ENCODE measurements at regions not wholly inside any gene's neighbourhood (a gene's known extent, or its start where the extent isn't known, plus 50 kb on each side); places are given as distances from the start of the nearest gene placed in this dataset.
"Not testable (repeated sequence)": the region's sequence is repeated elsewhere in the genome, so short reads cannot be mapped to it uniquely, and the experiment has no call there.

DNA sequence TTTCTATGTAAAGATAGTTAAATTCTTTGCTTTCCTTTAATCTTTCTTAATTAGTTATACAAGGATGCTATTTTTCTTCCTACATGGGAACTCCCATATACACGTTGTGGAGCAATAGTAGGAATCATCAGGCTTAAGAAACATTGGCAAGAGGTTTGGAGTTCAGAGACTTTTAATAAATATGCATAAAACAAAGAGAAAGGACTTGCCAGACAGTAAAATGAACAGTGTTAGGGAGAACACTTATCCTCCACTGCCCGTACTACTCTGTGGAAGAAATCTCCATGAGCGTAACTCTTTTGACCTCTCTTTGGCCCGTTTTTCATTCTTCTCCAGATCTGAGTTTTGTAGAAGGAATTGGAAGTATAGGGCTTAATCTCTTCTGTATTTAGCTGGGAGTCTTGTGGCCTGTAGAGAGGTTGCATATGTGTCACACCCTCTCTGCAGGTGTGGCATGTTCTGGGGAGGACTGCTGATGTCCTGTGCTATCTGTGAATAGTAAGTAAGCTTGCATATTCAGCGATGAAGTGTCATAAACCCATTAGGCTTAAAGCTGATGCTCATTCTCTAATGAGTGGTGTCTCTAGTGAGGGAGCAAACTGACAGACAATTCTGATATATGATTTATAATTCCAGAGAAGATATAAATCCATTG is 455.4 kb upstream of the FAR2 start:
- DNase-seq, result no peak

- DNase-seq, result no peak
Measured at GRCh38 chr12:28698553-28698952, 450.5 kb upstream of the FAR2 start.

GRCh38 chr12:28699029-28699428 is 450.0 kb upstream of the FAR2 start:
- DNase-seq, result no peak

DNA sequence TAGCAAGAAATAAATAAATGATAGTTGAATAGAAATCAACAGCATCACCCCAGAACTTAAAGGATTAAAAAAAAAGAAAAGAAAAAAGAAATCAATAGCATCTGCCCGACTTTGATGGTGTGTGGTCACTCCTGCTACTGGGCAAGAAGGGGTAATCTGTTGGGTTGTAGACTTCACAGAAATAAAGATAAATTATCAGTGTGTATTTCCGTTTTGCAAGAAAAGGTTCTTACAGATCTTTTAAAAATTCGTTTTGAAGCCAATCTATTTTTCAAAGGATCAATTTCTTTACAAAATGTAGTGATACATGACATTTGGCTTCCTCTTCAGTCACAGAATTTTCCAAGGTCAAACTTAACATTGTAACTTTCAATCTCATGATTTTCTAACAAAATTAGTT is 448.9 kb upstream of the FAR2 start:
- no peak for DNase-seq

DNA sequence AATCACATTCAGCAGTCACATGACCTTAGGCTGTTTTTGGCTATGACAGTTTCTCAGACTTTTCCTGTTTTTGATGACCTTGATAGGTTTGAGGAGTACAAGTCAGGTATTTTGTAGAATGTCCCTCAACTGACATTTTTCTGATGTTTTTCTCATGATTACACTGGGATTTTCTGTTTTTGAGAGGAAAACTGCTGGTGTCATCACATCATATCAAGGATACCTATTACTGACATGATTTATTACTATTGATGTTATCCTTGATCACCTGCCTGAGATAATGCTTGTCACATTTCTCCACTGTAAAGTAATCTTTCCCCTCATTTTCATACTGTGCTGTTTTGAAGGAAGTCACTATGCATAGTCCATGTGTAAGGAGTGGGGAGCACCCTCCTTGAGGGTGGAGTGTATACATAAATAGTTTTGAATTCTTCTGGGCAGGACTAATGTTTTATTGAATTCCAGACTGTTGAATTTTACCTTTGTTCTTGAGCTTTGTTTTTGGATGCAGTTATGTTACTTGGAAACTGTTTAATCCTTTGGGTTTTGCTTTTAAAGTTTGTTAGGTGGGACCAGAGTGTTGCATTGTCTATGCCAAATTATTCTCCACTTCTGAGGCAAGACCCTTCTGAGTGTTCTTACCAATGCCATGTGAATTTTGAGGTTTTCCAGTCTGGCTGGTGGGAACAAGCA is 444.5 kb upstream of the FAR2 start:
- DNase-seq, result no peak

GRCh38 chr12:28708918-28709371 is 440.1 kb upstream of the FAR2 start:
- DNase-seq, result no peak

DNA sequence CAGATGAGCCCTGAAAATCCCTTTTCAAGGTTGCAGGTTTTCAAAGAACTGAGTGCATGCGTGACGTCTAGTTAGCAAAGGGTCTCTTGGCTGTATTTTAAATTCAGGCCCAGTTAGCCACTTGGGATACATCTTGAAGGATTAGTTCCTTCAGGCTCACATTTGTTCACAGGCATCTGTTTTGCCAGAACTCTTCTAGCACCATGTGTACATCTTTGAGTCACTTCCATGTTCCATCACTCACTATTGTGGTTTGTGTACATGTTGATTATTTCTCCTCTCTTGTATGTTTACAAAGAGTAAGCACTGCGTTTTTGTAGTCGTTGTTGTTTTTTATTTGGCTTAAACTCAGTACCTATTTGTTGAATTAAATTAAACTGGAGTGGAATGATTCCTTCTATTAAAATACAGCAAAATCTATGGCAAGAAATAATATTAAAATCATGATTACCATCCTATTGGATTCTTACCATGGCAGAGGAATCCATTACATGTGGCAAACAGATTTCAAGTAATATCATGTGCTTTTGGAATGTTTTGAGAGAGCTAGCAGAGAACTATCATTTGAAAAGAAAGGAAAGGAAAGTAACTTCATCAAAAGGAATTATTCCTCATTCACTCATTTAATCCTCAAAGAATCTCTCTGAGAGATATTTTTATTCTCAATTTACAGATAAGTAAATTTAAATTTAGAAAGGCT is 438.9 kb upstream of the FAR2 start:
- DNase-seq, result no peak

- DNase-seq, result no peak
Measured at GRCh38 chr12:28710882-28711281, 438.2 kb upstream of the FAR2 start.

- DNase-seq, result no peak
Measured at GRCh38 chr12:28711421-28711820, 437.7 kb upstream of the FAR2 start.

DNA sequence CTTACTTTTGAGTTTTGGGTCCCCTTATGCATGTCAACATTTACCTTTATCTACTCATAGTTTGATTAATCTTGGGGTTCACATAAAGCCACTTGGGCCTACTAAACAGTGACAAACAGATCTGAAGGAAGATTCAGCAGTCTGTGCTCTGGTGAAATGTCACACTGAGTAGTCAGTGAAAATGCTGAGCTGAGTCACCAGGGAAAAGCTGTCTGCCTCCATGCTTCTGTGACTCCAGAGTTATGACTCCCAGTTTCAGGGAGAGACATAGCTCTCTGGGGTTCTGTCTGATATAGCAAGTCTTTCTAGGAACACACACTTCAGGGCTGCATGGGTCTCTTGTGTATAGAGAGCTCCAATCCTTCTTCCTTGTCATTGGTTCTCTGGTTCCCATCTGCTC is 406.3 kb upstream of the FAR2 start:
- no peak for DNase-seq

- DNase-seq, result no peak
Measured at GRCh38 chr12:28746734-28747325, 402.2 kb upstream of the FAR2 start.

- DNase-seq, result peak; percentile 44
Measured at GRCh38 chr12:28750946-28751685, 398.0 kb upstream of the FAR2 start.

- no peak for DNase-seq
Measured at GRCh38 chr12:28755027-28755426, 394.1 kb upstream of the FAR2 start.

DNA sequence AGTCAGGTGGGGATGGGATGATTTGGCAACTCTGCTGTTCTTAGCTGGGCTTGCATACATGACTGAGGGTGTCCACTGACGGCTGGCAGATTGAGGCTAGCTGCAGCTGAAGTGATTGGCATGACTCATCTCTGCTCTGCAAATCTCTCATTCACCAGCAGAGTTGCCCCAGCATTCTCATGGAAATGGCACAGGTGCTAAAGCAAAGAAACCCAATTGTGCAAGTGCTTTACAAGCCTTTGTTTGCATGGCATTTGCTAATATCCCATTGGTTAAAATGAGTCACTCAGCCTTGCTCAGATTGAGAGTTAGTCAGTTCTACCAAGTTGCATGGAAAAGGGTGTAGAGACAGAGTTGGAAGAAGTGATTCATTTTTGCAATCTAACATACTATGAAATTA is 389.7 kb upstream of the FAR2 start:
- DNase-seq, result no peak

DNA sequence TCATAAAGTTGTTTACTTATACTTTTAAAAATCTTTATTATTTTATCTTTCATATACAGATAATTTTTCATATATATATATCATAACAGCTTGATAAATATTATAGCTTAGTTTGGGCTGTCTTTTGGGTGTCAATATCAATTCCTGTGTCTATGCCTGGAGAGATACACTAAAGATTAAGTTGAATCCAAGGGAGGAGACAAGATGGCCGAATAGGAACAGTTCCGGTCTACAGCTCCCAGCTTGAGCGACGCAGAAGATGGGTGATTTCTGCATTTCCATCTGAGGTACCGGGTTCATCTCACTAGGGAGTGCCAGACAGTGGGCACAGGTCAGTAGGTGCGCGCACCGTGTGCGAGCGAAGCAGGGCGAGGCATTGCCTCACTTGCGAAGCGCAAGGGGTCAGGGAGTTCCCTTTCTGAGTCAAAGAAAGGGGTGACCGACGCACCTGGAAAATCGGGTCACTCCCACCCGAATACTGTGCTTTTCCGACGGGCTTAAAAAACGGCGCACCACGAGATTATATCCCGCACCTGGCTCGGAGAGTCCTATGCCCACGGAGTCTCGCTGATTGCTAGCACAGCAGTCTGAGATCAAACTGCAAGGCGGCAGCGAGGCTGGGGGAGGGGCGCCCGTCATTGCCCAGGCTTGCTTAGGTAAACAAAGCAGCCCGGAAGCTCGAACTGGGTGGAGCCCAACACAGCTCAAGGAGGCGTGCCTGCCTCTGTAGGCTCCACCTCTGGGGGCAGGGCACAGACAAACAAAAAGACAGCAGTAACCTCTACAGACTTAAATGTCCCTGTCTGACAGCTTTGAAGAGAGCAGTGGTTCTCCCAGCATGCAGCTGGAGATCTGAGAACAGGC is 388.8 kb upstream of the FAR2 start:
- not testable (repeated sequence) for DNase-seq

GRCh38 chr12:28761897-28762296 is 387.2 kb upstream of the FAR2 start:
- DNase-seq, result not testable (repeated sequence)

DNA sequence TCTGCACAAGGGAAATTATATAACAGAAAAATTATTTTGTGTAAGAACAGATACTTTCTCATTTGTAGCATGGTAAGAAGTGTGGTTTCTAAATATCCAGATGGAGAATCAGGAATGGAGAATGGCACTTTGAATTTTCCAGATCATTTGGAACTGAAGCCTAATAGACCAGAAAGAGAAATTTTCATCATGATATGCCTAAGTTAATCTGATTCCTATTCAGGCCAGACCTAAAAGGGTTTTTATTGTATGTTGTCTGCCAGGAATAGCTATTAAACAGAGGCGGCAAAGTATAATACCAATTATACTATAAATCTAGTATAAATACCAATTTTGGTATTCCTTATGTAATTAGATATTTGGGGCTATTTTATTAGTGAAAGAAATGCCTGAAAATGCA is 382.7 kb upstream of the FAR2 start:
- DNase-seq, result no peak

GRCh38 chr12:28767836-28768348 is 381.2 kb upstream of the FAR2 start:
- DNase-seq, result no peak

DNA sequence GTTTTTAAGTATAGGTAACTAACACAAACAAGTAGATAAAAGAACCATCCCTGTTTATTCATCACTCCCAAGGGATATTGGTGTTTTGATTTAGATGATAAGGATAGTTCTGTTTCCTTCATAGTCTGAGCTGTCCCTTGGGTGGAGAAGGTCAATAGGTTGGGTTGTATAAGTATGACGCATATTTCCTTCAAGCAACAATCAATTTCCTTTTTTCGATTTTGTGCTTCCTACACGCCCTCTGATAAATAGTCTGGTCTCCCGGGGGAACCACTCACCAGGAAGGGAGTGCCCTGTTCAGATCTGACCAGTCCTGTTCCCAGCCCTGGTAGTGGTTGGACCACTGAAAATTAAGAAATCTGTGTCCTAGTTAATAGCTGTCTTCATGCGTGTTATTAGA is 378.8 kb upstream of the FAR2 start:
- no peak for DNase-seq

DNA sequence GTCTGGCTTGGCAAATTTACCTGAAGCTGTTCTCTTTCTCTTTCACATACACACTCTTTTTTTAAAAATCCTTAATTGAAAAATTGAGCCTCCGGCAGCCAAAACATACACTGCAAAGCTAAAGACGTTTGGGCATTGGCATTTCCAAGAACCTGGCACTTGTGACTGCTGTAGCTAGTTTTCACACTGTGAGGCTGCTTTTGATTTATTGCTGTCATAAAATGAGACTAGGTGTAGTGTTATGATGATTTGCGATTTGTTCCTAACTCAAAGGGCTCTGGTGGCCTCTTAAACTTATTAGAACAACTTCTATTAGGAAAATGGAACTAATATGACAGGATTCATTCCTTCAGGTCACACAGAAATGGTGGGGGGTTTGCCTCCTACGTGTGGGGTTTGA is 377.1 kb upstream of the FAR2 start:
- DNase-seq, result no peak

GRCh38 chr12:28775556-28775955 is 373.5 kb upstream of the FAR2 start:
- no peak for DNase-seq

- no peak for DNase-seq
Measured at GRCh38 chr12:28776220-28776619, 372.9 kb upstream of the FAR2 start.

All from suppressor macrophage treated with lipopolysaccharide for 4 hours (primary cell).